GM13977 (cell line): ENCODE measurements at regions not wholly inside any gene's neighbourhood (a gene's known extent, or its start where the extent isn't known, plus 50 kb on each side); places are given as distances from the start of the nearest gene placed in this dataset.

Source experiments
- DNase-seq: peaks from one replicate; pipeline ENCODE4 v3.0.0; 2012; ENCODE audit warnings: low spot score
- in situ Hi-C: fragments of 300-500 bp; cut with MboI; formaldehyde crosslinking; loops from one replicate; pipeline ENCODE4 v1.12.0; 2022; ENCODE audit warnings: low sequenced_read_pairs, low pct_unique_long_range_greater_than_20kb, mixed read lengths, inconsistent platforms; ENCODE audit not compliant: unreplicated experiment
- TF ChIP-seq, protein P1 (sequence below): IDR thresholded peaks from 2 replicates; pipeline ENCODE4 v1.5.1; 2012; ENCODE audit warnings: mild to moderate bottlenecking, control low read depth; ENCODE audit not compliant: insufficient read depth; ENCODE audit errors: extremely low read depth, missing control alignments

DNA sequence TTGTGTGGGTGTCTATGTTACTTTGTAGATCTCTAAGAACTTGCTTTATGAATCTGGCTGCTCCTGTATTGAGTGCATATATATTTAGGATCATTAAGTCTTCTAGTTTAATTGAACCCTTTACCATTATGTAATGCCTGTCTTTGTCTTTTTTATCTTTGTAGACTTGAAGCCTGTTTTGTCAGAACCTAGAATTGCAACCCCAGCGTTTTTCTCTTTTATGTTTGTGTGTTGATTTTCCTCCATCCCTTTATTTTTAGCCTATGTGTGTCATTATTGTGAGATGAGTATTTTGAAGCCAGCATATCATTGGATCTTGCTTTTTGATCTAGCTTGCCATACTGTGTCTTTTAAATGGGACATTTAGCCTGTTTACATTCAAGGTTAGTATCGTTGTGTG is 573.2 kb downstream of the BRINP3 start:
- DNase-seq: no peak
- in situ Hi-C loops: no loop called here
- TF ChIP-seq, protein P1, sequence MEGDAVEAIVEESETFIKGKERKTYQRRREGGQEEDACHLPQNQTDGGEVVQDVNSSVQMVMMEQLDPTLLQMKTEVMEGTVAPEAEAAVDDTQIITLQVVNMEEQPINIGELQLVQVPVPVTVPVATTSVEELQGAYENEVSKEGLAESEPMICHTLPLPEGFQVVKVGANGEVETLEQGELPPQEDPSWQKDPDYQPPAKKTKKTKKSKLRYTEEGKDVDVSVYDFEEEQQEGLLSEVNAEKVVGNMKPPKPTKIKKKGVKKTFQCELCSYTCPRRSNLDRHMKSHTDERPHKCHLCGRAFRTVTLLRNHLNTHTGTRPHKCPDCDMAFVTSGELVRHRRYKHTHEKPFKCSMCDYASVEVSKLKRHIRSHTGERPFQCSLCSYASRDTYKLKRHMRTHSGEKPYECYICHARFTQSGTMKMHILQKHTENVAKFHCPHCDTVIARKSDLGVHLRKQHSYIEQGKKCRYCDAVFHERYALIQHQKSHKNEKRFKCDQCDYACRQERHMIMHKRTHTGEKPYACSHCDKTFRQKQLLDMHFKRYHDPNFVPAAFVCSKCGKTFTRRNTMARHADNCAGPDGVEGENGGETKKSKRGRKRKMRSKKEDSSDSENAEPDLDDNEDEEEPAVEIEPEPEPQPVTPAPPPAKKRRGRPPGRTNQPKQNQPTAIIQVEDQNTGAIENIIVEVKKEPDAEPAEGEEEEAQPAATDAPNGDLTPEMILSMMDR: no peak

DNA sequence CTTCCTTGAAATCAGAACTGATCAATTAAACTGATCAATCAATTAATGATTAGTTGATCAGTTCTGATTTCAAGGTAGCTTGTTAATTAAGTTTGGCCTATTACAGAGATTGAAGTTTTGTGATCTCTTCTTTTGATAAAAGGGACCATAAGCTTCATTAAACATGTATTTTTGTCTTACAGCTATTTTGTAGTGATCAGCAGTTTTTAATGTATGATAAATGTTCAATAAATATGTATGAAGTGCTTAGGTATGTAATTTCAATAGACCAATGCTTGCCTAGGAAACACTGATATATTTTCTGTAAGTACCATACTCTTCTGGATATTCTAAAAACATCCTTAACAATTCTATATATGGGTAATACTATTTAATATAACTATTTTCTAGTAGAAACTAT is 569.6 kb downstream of the BRINP3 start:
- no peak for DNase-seq
- in situ Hi-C loops: no loop called here
- TF ChIP-seq, protein P1: no peak

DNA sequence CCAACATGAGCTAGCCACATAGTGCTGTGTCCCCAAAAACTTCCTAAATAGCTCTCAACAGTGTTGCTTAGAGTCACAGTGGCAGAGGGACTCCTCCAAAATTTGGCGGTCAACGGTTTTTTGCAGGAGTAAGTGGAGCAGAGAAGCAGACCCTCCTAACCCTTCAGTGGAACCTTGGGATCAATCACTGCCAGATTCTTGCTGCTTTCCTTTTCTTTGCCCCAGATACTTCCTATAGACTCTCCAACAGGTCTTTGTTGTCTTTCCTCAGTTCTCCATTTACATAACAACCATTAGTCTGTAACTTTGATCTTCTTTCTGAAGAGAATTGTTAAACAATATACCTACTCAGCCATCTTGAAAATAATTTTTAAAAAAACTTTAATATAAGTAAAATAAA is 556.1 kb downstream of the BRINP3 start:
- in situ Hi-C loops: no loop called here
- TF ChIP-seq, protein P1: no peak
- DNase-seq: no peak

DNA sequence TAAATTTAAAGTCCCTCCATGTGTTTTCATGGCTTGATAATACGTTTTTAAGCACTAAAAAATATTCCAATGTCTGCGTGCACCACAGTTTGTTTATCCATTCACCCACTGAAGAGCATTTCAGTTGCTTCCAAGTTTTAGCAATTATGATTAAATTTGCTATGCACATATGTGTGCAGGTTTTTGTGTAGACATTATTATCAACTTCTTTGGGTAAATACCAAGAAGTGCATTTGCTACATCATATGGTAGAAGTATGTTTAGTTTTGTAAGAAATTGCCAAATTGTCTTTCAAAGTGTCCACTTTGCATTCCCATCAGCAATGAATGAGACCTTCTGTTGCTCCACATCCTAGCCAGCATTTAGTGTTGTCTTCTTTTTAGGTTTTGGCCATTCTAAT is 550.0 kb downstream of the BRINP3 start:
- in situ Hi-C loops: no loop called here
- TF ChIP-seq, protein P1: no peak
- no peak for DNase-seq

DNA sequence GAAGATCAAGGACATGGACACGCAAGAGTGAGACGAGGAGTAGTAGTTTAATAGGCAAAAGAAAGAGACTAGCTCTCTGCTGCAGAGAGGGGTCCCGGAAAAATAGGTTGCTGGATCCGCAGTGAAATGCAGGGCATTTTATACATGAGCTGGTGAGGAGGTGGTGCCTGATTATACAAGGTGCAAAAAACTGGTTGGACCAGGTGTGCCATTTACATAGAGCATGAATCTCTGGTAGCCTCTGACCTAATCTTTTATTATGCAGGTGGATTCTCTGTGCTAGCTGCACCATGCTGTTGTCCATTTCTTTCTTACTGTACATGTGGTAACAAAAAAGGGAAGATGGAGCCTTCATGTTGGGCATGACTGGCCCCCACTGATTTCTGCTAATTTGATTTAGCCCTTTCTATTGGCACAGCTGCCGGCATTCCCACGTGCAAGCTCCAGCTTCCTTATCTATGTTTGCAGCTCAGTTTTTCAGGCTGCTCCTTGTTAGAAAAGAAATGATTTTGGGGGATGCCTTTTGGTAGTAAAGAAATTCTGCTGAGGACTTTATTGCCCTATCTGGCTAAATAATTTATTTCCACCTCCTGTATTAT is 548.1 kb downstream of the BRINP3 start:
- in situ Hi-C loops: no loop called here
- DNase-seq: no peak
- TF ChIP-seq, protein P1: no peak

DNA sequence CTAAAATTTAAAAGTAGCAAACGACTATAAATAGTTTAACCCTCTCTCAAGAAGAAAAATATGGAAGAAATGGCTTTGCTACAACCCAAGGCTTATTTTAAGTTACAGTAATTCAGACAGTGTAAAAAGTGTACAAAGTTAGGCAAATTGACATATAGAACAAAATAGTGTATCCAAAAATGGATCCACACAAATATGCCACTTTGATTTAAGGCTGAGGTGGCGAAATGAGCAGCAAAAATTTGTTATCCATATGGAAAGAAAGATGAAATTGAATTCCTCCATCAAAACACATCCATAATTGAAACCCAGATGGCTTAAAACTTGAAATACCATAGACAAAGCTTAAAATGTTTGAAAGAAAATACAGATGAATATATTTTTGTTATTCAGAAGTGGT is 540.8 kb downstream of the BRINP3 start:
- DNase-seq: no peak
- TF ChIP-seq, protein P1: no peak
- in situ Hi-C loops: no loop called here

DNA sequence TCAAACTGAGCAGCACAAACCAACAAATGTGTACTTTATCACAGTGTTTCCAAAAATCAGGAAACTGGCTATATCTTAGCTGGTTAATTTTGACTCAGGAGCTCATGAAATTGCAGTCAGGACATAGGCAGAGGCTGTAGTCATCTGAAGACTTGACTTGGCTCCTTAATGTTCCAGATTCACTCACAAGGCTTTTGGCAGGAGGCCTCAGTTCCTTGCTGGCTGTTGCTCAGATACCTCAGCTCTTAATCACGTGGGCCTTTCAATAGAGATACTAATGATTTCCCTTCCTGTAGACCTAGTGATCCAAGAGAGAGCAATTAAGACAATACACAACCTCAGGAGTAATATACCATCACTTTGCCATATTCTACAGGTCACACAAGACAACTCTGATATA is 537.7 kb downstream of the BRINP3 start:
- in situ Hi-C loops: no loop called here
- DNase-seq: no peak
- TF ChIP-seq, protein P1: no peak
